RWPE2 (cell line): ENCODE measurements at regions not wholly inside any gene's neighbourhood (a gene's known extent, or its start where the extent isn't known, plus 50 kb on each side); places are given as distances from the start of the nearest gene placed in this dataset.

Experiments used
- ATAC-seq: fragments of 200-7000 bp; cut with Tn5 transposase; 3 replicates; pipeline ENCODE4 v1.9.1; 2021; ENCODE audit warnings: low read depth
- DNase-seq: peaks from one replicate; pipeline ENCODE4 v3.0.0-alpha.2; 2020; ENCODE audit warnings: low spot score
- H3K27ac ChIP-seq: fragments of 450-650 bp; 2 replicates; pipeline ENCODE4 v1.5.1; 2017; ENCODE audit warnings: mild to moderate bottlenecking; ENCODE audit not compliant: poor library complexity, severe bottlenecking
- H3K27me3 ChIP-seq: fragments of 250-450 bp; sonication (Bioruptor Pico); 2 replicates; pipeline ENCODE4 v1.5.1; 2021; ENCODE audit warnings: mild to moderate bottlenecking, moderate library complexity; ENCODE audit not compliant: insufficient read depth, poor library complexity, severe bottlenecking
- H3K36me3 ChIP-seq: fragments of 250-450 bp; sonication (Bioruptor Pico); 2 replicates; pipeline ENCODE4 v1.5.1; 2020; ENCODE audit warnings: low read depth, mild to moderate bottlenecking, moderate library complexity
- H3K4me1 ChIP-seq: fragments of 250-450 bp; sonication (Bioruptor Pico); 2 replicates; pipeline ENCODE4 v1.5.1; 2021; ENCODE audit warnings: mild to moderate bottlenecking, moderate library complexity; ENCODE audit not compliant: insufficient read depth, poor library complexity, severe bottlenecking
- H3K4me3 ChIP-seq: fragments of 250-450 bp; sonication (Bioruptor Pico); 2 replicates; pipeline ENCODE4 v1.5.1; 2021; ENCODE audit warnings: mild to moderate bottlenecking, moderate library complexity; ENCODE audit not compliant: severe bottlenecking
- H3K9me3 ChIP-seq: fragments of 250-450 bp; sonication (Bioruptor Pico); 2 replicates; pipeline ENCODE4 v1.5.1; 2021; ENCODE audit warnings: mild to moderate bottlenecking, moderate library complexity; ENCODE audit not compliant: severe bottlenecking
- TF ChIP-seq, protein P1 (sequence below): fragments of 450-650 bp; IDR thresholded peaks from one replicate; pipeline ENCODE4 v1.5.1; 2017; ENCODE audit warnings: mild to moderate bottlenecking, moderate library complexity; ENCODE audit not compliant: poor library complexity, severe bottlenecking

DNA sequence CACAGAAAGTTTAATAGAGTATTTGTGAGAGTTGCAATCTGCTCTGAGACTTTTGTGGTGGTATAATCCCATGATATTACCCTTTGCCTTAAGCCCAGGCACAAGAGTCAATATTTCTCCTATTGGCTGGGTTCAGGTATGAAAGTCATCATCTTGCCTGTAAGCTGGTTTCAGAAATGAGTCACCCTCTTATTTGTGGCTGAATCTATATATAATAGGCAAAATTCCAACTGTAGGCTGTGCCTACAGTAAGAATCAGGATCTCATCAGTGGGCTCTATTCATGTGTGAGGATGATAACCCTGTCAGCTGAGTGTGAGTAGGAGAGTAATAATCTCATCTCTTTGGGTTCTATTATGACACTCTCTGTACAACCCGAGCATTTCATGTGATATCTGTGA lies 2103.1 kb downstream of the TP53TG3F start:
- Histone ChIP-seq H3K36me3 (no peaks in the 10 kb centered on the region), H3K4me3 (no peak overlapping the region), H3K4me1 (no peaks in the 10 kb centered on the region), H3K27ac (no peak overlapping the region), H3K27me3 (no peaks in the 10 kb centered on the region), H3K9me3 (no peaks in the 10 kb centered on the region)
- DNase-seq (no peak), ATAC-seq (no peak)
- TF ChIP-seq, protein P1, sequence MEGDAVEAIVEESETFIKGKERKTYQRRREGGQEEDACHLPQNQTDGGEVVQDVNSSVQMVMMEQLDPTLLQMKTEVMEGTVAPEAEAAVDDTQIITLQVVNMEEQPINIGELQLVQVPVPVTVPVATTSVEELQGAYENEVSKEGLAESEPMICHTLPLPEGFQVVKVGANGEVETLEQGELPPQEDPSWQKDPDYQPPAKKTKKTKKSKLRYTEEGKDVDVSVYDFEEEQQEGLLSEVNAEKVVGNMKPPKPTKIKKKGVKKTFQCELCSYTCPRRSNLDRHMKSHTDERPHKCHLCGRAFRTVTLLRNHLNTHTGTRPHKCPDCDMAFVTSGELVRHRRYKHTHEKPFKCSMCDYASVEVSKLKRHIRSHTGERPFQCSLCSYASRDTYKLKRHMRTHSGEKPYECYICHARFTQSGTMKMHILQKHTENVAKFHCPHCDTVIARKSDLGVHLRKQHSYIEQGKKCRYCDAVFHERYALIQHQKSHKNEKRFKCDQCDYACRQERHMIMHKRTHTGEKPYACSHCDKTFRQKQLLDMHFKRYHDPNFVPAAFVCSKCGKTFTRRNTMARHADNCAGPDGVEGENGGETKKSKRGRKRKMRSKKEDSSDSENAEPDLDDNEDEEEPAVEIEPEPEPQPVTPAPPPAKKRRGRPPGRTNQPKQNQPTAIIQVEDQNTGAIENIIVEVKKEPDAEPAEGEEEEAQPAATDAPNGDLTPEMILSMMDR, result no peak

DNA sequence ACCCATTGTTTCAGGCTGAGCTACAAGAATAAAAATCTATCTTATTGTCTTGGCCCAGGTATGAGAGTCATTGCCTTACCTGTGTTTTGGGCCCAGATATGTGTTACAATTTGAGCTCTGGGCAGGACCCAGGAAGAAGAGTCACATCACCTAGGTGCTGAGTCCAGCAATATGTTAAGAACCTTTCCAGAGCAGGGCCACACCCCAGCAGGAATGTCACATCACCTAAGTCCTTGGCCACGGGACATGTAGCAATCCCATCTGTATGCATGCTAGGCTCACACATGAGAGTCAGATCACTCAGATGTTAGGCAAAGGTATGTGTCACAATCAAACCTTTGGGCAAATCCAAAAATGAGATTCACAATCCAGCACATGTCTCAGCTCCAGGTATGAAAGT lies 2103.5 kb downstream of the TP53TG3F start:
- ATAC-seq (no peak), DNase-seq (no peak)
- no peak overlapping the region for H3K4me3 ChIP-seq
- H3K9me3 ChIP-seq, result no peaks in the 10 kb centered on the region
- H3K27me3 ChIP-seq, result no peaks in the 10 kb centered on the region
- H3K36me3 ChIP-seq, result no peaks in the 10 kb centered on the region
- TF ChIP-seq, protein P1, result no peak
- no peak overlapping the region for H3K27ac ChIP-seq
- no peaks in the 10 kb centered on the region for H3K4me1 ChIP-seq

DNA sequence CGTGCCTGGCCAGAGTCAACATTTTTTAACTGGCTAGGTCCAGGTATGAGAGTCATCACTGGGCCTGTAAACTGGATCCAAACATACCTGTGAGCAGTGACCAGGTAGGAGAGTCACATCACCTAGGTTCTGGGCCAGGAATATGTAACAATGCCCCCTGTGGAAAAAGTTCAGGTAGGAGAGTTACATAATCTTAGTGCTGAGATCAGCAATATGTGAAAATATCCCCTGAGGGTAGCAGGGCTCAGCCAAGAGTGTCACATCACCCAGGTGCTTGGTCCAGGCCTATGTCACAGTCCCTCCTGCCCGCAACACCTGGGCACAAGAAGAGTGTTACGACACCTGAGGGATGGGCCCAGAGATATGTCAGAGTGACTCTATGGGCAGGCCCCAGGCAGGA lies 2104.7 kb downstream of the TP53TG3F start:
- Histone ChIP-seq H3K4me1 (no peaks in the 10 kb centered on the region), H3K4me3 (no peak overlapping the region), H3K36me3 (no peaks in the 10 kb centered on the region), H3K27ac (no peak overlapping the region), H3K9me3 (no peaks in the 10 kb centered on the region), H3K27me3 (no peaks in the 10 kb centered on the region)
- DNase-seq, result no peak
- TF ChIP-seq, protein P1, result no peak
- ATAC-seq, result no peak

DNA sequence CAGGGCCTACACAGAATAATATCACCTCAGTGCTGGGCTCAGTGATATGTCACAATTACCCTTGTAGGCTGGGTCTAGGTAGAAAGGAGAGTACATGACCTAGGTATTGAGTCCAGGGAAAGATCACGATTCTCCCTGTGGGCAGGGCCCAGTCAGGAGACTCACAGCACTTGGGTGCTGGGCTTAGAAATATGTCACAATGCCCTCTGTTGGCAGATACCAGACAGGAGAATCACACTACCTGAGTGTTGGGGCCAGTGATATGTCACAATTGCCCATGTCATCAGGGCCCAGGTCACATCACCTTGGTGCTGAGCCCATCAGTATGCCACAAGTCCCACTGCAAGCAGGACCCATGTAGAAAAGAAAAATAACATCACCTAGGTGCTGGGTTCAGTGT lies 2105.5 kb downstream of the TP53TG3F start:
- Histone ChIP-seq H3K27me3 (no peaks in the 10 kb centered on the region), H3K4me1 (no peaks in the 10 kb centered on the region), H3K36me3 (no peaks in the 10 kb centered on the region), H3K4me3 (no peak overlapping the region), H3K9me3 (no peaks in the 10 kb centered on the region), H3K27ac (no peak overlapping the region)
- DNase-seq (no peak), ATAC-seq (no peak)
- TF ChIP-seq, protein P1, result no peak

DNA sequence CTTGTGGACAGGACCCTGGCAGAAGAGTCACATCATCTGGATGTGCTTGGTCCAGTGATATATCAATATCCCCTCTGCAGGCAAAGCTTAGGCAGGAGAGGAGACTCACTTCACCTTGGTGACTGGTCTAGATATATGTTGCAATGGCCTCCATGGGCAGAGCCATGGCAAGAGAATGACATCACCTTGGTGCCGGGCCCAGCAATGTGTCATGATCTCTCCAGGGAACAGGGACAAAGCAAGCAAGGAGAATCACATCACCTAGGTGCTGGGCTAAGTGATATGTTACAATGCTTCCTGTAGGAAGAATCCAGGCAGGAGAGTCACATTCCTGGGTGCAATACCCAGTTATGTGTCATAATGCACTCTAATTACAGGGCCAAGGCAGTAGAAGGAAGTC lies 2106.2 kb downstream of the TP53TG3F start:
- H3K36me3 ChIP-seq, result no peaks in the 10 kb centered on the region
- TF ChIP-seq, protein P1, result no peak
- H3K27me3 ChIP-seq, result no peaks in the 10 kb centered on the region
- H3K27ac ChIP-seq, result no peak overlapping the region
- no peak overlapping the region for H3K4me3 ChIP-seq
- DNase-seq, result no peak
- H3K9me3 ChIP-seq, result no peaks in the 10 kb centered on the region
- peak; percentile 46 for ATAC-seq
- no peaks in the 10 kb centered on the region for H3K4me1 ChIP-seq
